C4-2B (cell line): ENCODE measurements at regions not wholly inside any gene's neighbourhood (a gene's known extent, or its start where the extent isn't known, plus 50 kb on each side); places are given as distances from the start of the nearest gene placed in this dataset.

Experiments used
- CTCF ChIP-seq: fragments of 450-650 bp; conservative IDR thresholded peaks from 2 replicates; pipeline ENCODE4 v1.5.1; 2017; ENCODE audit warnings: mild to moderate bottlenecking
- ZFX ChIP-seq: fragments of 450-650 bp; IDR thresholded peaks from 2 replicates; pipeline ENCODE4 v1.6.1; 2017

DNA sequence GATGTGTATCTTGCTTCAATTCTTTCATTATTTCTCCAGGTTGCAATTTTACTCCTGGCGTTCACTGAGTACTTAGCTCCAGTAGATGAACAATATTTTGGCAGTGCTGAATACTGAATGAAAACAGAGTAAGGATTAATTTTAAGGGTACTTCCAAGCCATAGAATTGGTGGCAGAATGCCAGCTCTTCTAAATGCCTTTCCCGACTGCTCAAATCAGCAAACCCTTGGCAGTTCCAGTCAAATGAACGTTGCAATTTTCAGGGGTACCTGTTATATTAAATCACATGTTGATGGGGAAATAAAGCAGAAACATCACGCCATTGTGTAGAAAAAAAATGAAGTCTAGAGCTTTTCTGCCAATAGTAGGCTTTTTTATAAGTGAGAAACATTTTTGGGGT is 282.4 kb upstream of the RPS23 start:
- TF ChIP-seq CTCF (no peak), ZFX (no peak)
